WI38 (cell line): ENCODE measurements at regions not wholly inside any gene's neighbourhood (a gene's known extent, or its start where the extent isn't known, plus 50 kb on each side); places are given as distances from the start of the nearest gene placed in this dataset.

Experiments
- H3K4me3 ChIP-seq: 2 replicates; pipeline ENCODE4 v1.5.1; 2011; ENCODE audit warnings: low read depth, mild to moderate bottlenecking, control low read depth, low read length
- CTCF ChIP-seq: IDR thresholded peaks from 2 replicates; pipeline ENCODE4 v1.5.1; 2012; ENCODE audit warnings: low read depth, mild to moderate bottlenecking, control low read depth, low read length

GRCh38 chr5:145509336-145510136, 325.6 kb downstream of the PRELID2 start:
- H3K4me3 ChIP-seq = no peak overlapping the region
- no peak for TF ChIP-seq CTCF

DNA sequence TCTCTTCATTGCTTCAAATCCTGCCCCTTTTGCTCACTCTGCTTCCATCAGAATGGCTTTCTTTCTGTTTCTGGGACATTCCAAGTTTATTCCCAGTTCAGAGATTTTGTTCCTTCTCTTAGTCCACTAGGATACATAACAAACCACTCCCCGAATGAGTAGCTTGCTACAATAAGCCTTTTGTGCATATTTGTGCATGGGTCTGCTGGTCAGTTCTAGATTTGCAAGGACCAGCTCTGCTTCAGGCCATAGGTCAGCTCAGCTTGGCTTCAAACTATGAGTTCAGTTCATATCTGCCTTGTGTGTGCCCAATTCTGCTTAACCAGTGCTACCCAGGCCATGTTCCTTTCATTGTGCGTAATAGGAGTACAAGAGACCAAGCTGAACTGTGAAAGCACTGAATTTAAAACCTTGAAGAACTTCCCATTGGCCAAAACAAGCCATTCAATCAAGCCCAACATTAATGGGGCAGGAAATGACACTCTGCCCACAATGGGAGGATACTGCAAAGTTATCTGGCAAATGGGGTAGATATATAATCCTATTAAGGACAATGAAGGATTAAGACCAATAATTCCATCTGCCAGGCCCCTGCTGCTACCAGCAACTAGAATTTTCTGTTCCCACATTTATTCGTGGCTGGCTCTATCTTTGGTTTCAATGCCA, 328.8 kb downstream of the PRELID2 start:
- no peak overlapping the region for H3K4me3 ChIP-seq
- TF ChIP-seq CTCF = no peak

- no peak overlapping the region for H3K4me3 ChIP-seq
- no peak for TF ChIP-seq CTCF
Measured at GRCh38 chr5:145502906-145503305, 332.2 kb downstream of the PRELID2 start.

DNA sequence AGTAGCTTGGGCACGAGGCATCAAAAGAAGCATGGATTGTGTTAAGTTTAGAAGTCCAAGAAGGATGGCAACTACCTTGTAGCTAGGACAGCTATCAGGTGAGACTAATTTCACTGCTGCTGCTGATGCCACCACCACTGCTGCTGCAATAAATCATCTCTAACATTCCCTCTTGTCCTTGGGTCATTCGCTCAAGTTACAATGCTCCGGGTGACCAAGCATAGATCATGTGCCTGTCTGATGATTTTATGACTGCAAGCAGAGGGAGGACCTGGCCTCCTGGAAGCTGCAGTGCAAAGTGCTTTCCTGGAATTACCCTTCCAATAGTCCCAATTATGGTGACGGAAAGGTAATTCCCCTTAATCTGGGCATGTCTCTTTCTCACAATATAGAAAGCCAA, 334.4 kb downstream of the PRELID2 start:
- TF ChIP-seq CTCF = no peak

DNA sequence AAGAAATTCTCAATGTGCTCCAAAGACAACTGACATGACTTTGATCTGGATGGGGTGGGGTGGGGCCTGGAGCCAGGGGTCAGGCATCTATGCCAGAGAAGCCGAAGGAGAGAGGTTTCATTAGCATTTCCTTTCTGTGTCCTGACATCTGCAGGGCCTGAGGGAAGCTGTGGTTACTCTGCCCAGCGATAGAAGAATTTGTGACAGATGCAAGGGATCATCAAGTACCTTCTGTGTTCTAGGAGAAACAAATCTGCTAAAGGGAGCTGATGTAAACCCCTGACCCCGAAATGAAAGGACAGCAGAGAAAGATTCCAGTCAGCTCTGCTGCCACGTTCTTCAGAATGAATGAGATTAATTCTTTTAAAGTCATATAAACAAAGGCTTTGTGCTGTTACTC, 335.7 kb downstream of the PRELID2 start:
- H3K4me3 ChIP-seq = no peak overlapping the region
- TF ChIP-seq CTCF = no peak

More for the DNA sequence above, 334.4 kb downstream of the PRELID2 start:
- no peak overlapping the region for H3K4me3 ChIP-seq

- H3K4me3 ChIP-seq = no peak overlapping the region
- no peak for TF ChIP-seq CTCF
Measured at GRCh38 chr5:145497052-145497451, 338.1 kb downstream of the PRELID2 start.

DNA sequence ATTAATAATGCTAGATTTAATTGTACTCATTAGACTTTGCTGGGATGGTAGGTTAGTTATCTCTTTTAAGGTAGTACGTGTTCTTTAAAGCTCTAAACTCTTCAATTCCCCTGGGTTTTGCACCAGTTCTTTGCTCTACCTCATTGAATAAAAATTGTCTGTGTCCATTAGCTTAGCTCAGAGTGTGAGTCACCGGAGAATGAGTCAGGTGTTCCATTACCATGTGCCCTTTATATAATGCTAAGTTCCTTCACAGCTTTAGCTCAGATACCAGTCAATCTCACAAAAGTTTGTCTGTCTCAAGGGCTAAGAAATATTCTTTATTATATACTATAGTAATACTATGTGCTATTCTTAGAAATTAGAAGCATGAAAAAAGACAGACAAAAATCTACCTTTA, 339.4 kb downstream of the PRELID2 start:
- TF ChIP-seq CTCF = no peak
- no peak overlapping the region for H3K4me3 ChIP-seq
